KBM-7 (cell line): ENCODE measurements at regions not wholly inside any gene's neighbourhood (a gene's known extent, or its start where the extent isn't known, plus 50 kb on each side); places are given as distances from the start of the nearest gene placed in this dataset.
"Not testable (repeated sequence)": the region's sequence is repeated elsewhere in the genome, so short reads cannot be mapped to it uniquely, and the experiment has no call there.

Source experiments
- DNase-seq: peaks from one replicate; pipeline ENCODE4 v3.0.0-alpha.2; 2015
- in situ Hi-C: fragments of 300-500 bp; cut with MboI; formaldehyde crosslinking; loops from 2 replicates; pipeline ENCODE4 v1.14.3; 2020; ENCODE audit warnings: low sequenced_read_pairs, low pct_unique_long_range_greater_than_20kb, mixed read lengths

GRCh38 chr9:73095425-73095824 lies 56.2 kb upstream of the ANXA1 start:
- DNase-seq = no peak
- in situ Hi-C loops = no loop called here

- in situ Hi-C loops = no loop called here
- DNase-seq = no peak
Observed at GRCh38 chr9:73093740-73094379, 57.8 kb upstream of the ANXA1 start.

- in situ Hi-C loops = no loop called here
- DNase-seq = no peak
Observed at GRCh38 chr9:73093016-73093739, 58.5 kb upstream of the ANXA1 start.

- DNase-seq = no peak
- in situ Hi-C loops = no loop called here
Observed at GRCh38 chr9:73091909-73092308, 59.8 kb upstream of the ANXA1 start.

- in situ Hi-C loops = no loop called here
- DNase-seq = no peak
Observed at GRCh38 chr9:73090214-73090613, 61.5 kb upstream of the ANXA1 start.

- in situ Hi-C loops = no loop called here
- no peak for DNase-seq
Observed at GRCh38 chr9:73089304-73089985, 62.2 kb upstream of the ANXA1 start.

GRCh38 chr9:73087876-73088275 lies 63.8 kb upstream of the ANXA1 start:
- DNase-seq, in situ Hi-C loops: not testable (repeated sequence)

- no peak for DNase-seq
- in situ Hi-C loops = no loop called here
Observed at GRCh38 chr9:73083519-73083918, 68.1 kb upstream of the ANXA1 start.

GRCh38 chr9:73081979-73082657 lies 69.5 kb upstream of the ANXA1 start:
- in situ Hi-C loops = no loop called here
- peak; percentile 67 for DNase-seq

GRCh38 chr9:73080110-73080694 lies 71.5 kb upstream of the ANXA1 start:
- in situ Hi-C loops = no loop called here
- DNase-seq = no peak

GRCh38 chr9:73079326-73079725 lies 72.3 kb upstream of the ANXA1 start:
- DNase-seq = no peak
- in situ Hi-C loops = no loop called here

GRCh38 chr9:73077625-73078030 lies 74.0 kb upstream of the ANXA1 start:
- in situ Hi-C loops = no loop called here
- no peak for DNase-seq

- in situ Hi-C loops = no loop called here
- DNase-seq = no peak
Observed at GRCh38 chr9:73076970-73077369, 74.7 kb upstream of the ANXA1 start.

- in situ Hi-C loops = no loop called here
- no peak for DNase-seq
Observed at GRCh38 chr9:73074176-73074708, 77.4 kb upstream of the ANXA1 start.

- in situ Hi-C loops = no loop called here
- no peak for DNase-seq
Observed at GRCh38 chr9:73073337-73074175, 78.1 kb upstream of the ANXA1 start.

- in situ Hi-C loops = no loop called here
- DNase-seq = no peak
Observed at GRCh38 chr9:73067074-73067473, 84.6 kb upstream of the ANXA1 start.

GRCh38 chr9:73065439-73065838 lies 86.2 kb upstream of the ANXA1 start:
- no peak for DNase-seq
- in situ Hi-C loops = no loop called here

- DNase-seq = no peak
- in situ Hi-C loops = no loop called here
Observed at GRCh38 chr9:73064315-73064714, 87.3 kb upstream of the ANXA1 start.
